Lower leg skin (tissue), 3 donors: ENCODE measurements at regions not wholly inside any gene's neighbourhood (a gene's known extent, or its start where the extent isn't known, plus 50 kb on each side); places are given as distances from the start of the nearest gene placed in this dataset.

ENCODE experiments used
- POLR2A ChIP-seq, 2 donors: fragments of 450-650 bp; IDR thresholded peaks; one replicate each; pipeline ENCODE4 v1.6.1; 2016 to 2017; ENCODE audit warnings: antibody characterized with exemption in 2 of 2, mild to moderate bottlenecking in 1 of 2, moderate library complexity in 1 of 2
- TF ChIP-seq, protein P1 (sequence below), 3 donors: fragments of 450-650 bp; IDR thresholded peaks; one replicate each; pipeline ENCODE4 v1.5.1; 2016; ENCODE audit warnings: antibody characterized with exemption in 3 of 3, mild to moderate bottlenecking in 3 of 3, moderate library complexity in 2 of 3

DNA sequence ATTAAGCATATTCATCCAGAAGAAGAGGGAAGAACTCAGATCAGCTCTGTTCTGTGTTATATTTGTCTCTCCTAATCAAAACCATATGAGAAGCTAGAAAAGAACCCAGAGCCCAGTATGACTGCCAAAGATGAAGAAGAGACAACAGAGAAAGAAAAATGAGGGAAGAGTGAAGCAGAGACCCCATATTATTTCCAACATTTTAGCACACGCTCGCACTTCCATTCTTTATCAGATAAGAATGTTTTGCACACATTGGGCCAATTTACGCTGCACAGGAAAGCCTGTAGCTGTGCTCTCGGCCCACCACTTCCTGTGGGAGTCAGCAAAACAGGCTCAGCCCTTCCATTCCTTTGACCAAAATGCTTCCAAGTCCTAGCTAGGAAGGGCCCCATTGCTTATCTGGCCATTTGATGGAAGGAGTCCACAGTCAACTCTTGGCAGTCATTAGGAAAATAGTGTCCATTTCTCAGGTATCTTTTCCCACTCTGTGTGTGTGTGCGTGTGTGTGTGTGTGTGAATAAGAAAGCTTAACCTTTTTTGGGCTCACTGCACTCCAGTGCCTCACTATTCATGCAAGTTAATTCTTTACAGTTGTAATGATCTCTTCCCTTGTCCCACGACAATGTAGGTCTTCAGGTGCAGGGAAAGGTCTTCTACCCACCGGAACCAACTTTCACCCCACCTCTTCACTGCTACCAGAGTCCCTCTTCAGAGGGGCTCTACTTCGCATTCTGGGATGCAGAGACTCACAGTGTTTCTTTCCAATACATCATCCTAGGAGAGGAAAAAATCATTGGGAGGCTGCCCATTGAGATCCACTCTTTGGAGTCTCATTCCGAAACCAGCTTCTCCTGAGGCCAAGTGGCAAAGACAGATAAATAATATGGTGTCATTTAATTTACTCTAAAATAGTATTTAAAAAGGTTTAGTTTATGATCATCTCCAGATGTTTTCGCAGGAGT is 237.5 kb downstream of the COG6 start:
- TF ChIP-seq, protein P1, sequence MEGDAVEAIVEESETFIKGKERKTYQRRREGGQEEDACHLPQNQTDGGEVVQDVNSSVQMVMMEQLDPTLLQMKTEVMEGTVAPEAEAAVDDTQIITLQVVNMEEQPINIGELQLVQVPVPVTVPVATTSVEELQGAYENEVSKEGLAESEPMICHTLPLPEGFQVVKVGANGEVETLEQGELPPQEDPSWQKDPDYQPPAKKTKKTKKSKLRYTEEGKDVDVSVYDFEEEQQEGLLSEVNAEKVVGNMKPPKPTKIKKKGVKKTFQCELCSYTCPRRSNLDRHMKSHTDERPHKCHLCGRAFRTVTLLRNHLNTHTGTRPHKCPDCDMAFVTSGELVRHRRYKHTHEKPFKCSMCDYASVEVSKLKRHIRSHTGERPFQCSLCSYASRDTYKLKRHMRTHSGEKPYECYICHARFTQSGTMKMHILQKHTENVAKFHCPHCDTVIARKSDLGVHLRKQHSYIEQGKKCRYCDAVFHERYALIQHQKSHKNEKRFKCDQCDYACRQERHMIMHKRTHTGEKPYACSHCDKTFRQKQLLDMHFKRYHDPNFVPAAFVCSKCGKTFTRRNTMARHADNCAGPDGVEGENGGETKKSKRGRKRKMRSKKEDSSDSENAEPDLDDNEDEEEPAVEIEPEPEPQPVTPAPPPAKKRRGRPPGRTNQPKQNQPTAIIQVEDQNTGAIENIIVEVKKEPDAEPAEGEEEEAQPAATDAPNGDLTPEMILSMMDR (IDR thresholded peaks at IDR 0.05), result no peak
- TF ChIP-seq POLR2A (IDR thresholded peaks at IDR 0.05), result no peak
